Type B pancreatic cell (in vitro differentiated cells): ENCODE measurements at regions not wholly inside any gene's neighbourhood (a gene's known extent, or its start where the extent isn't known, plus 50 kb on each side); places are given as distances from the start of the nearest gene placed in this dataset.

Source experiments
- DNase-seq: peaks from one replicate; pipeline ENCODE4 v3.0.0; 2021; ENCODE audit warnings: mixed read lengths; ENCODE audit not compliant: unreplicated experiment; ENCODE audit errors: extremely low spot score
- H3K27ac Mint-ChIP-seq: 2 replicates; pipeline ENCODE4 v1.8.0; 2021; ENCODE audit warnings: mild to moderate bottlenecking, mixed read lengths
- H3K27me3 Mint-ChIP-seq: 2 replicates; pipeline ENCODE4 v1.8.0; 2021; ENCODE audit warnings: mixed read lengths
- H3K36me3 Mint-ChIP-seq: 2 replicates; pipeline ENCODE4 v1.8.0; 2021; ENCODE audit warnings: mixed read lengths
- H3K4me1 Mint-ChIP-seq: one replicate; pipeline ENCODE4 v1.8.0; 2021; ENCODE audit warnings: mixed read lengths; ENCODE audit not compliant: unreplicated experiment
- H3K4me3 Mint-ChIP-seq: 2 replicates; pipeline ENCODE4 v1.8.0; 2021; ENCODE audit warnings: mild to moderate bottlenecking, mixed read lengths
- H3K9me3 Mint-ChIP-seq: 2 replicates; pipeline ENCODE4 v1.8.0; 2021; ENCODE audit warnings: mixed read lengths
- CTCF ChIP-seq: fragments of 200-600 bp; sonication (generic); conservative IDR thresholded peaks from 2 replicates; pipeline ENCODE4 v1.5.0; 2021; ENCODE audit warnings: antibody characterized with exemption, mild to moderate bottlenecking

GRCh38 chr4:55012363-55013230 lies 112.8 kb downstream of the KDR start:
- no peak overlapping the region for H3K4me3 Mint-ChIP-seq
- no peak overlapping the region for H3K27ac Mint-ChIP-seq
- TF ChIP-seq CTCF: no peak
- H3K27me3 Mint-ChIP-seq: peaks cover 2% of the 10 kb centered on the region
- DNase-seq: no peak
- H3K36me3 Mint-ChIP-seq: no peaks in the 10 kb centered on the region
- H3K4me1 Mint-ChIP-seq: peaks cover 3% of the 10 kb centered on the region
- H3K9me3 Mint-ChIP-seq: peaks cover 10% of the 10 kb centered on the region

DNA sequence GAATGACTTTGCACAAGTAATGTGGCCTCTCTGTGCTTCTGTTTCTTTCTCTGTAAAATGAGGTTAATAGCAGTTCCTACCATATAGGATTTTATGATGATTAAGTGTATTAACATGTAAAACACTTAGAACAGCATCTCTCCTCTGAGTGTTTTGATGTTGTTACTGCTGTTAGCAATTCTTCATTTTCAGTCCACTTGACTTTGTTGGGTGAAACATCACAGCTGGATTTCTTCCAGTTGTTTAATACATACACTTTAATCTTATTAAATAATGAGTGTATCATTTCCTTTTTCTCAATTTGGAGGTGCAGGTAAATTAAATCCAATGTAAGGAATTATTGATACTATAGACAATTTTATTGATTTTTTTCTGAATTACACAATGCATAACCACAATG lies 113.6 kb downstream of the KDR start:
- Mint-ChIP-seq H3K9me3 (peaks cover 10% of the 10 kb centered on the region), H3K4me1 (peaks cover 3% of the 10 kb centered on the region), H3K27ac (no peak overlapping the region), H3K36me3 (no peaks in the 10 kb centered on the region), H3K4me3 (no peak overlapping the region), H3K27me3 (peaks cover 2% of the 10 kb centered on the region)
- DNase-seq: no peak
- TF ChIP-seq CTCF: no peak

GRCh38 chr4:55010550-55010949 lies 114.8 kb downstream of the KDR start:
- Mint-ChIP-seq H3K27ac (no peak overlapping the region), H3K36me3 (no peaks in the 10 kb centered on the region), H3K9me3 (peaks cover 10% of the 10 kb centered on the region), H3K4me1 (peaks cover 3% of the 10 kb centered on the region), H3K4me3 (no peak overlapping the region), H3K27me3 (no peaks in the 10 kb centered on the region)
- no peak for TF ChIP-seq CTCF
- DNase-seq: no peak

DNA sequence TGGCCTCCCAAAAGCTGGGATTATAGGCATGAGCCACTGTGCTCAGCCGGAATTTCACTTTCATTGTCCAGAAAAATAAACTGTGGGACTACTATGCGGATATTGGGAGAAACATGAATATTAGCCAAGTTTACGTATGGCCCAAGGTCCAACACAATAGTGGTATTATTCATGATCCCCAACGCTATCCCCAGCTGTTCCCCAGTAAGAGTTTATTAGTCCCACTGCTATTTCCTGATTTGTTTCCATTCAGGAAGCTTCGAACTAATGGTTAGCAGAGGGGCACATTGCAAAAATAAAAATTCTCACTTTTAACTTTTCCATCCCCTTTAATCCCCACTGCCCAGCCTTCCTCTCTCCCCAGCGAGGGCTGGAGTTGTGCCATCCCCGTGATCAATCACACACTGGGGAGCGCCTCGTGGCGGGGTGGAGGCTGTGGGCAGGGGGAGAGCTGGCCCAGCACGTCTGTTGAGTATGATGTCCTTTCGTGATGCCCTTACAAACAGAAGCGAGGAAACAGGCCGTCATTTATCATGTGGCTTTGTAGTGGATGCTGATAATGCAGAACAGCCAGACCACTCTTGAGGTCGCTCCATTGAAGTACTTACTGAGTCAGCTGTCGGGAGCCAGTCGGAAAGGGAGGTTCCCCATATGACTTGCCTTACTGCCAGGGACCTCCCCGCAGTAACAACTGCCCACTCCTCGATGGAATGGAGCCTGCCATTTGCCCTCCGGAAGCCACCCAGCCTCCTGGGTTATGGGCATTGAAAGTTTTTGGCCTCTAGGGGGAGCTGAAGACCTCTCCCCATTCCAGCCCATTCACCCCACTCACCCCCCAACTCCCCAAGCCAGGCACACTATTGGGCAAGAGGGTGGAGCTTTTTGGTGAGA lies 117.0 kb downstream of the KDR start:
- Mint-ChIP-seq H3K9me3 (peaks cover 10% of the 10 kb centered on the region), H3K36me3 (no peaks in the 10 kb centered on the region), H3K27ac (no peak overlapping the region), H3K4me3 (no peak overlapping the region), H3K27me3 (no peaks in the 10 kb centered on the region), H3K4me1 (no peaks in the 10 kb centered on the region)
- DNase-seq: no peak
- TF ChIP-seq CTCF: peak; percentile 35

GRCh38 chr4:55005910-55006309 lies 119.5 kb downstream of the KDR start:
- Mint-ChIP-seq H3K9me3 (peaks cover 10% of the 10 kb centered on the region), H3K27ac (no peak overlapping the region), H3K4me1 (no peaks in the 10 kb centered on the region), H3K4me3 (no peak overlapping the region), H3K36me3 (no peaks in the 10 kb centered on the region), H3K27me3 (peaks cover 8% of the 10 kb centered on the region)
- DNase-seq: no peak
- no peak for TF ChIP-seq CTCF
